Mononuclear cell (primary cell): ENCODE measurements at regions not wholly inside any gene's neighbourhood (a gene's known extent, or its start where the extent isn't known, plus 50 kb on each side); places are given as distances from the start of the nearest gene placed in this dataset.
A peak's percentile ranks its signal among the peaks of the same experiment; 100 is the strongest.

ENCODE experiments used
- H3K27me3 ChIP-seq: 2 replicates; pipeline ENCODE4 v1.6.0; 2011; ENCODE audit warnings: low read length, control low read depth; ENCODE audit not compliant: insufficient read depth
- H3K4me1 ChIP-seq: 2 replicates; pipeline ENCODE4 v1.5.1; 2011; ENCODE audit warnings: mild to moderate bottlenecking, low read length, control low read depth; ENCODE audit not compliant: insufficient read depth
- H3K4me3 ChIP-seq: 2 replicates; pipeline ENCODE4 v1.5.1; 2011; ENCODE audit warnings: mild to moderate bottlenecking, low read length, moderate library complexity
- H3K9me3 ChIP-seq: 2 replicates; pipeline ENCODE4 v1.5.1; 2011; ENCODE audit warnings: low read depth, mild to moderate bottlenecking, control low read depth, low read length

- Histone ChIP-seq H3K4me1 (peaks cover 50% of the 10 kb centered on the region), H3K9me3 (no peaks in the 10 kb centered on the region), H3K4me3 (no peak overlapping the region), H3K27me3 (no peaks in the 10 kb centered on the region)
Measured at GRCh38 chr12:25058012-25058411, 109.1 kb upstream of the BCAT1 start.

GRCh38 chr12:25056486-25057130 lies 107.7 kb upstream of the BCAT1 start:
- no peaks in the 10 kb centered on the region for H3K9me3 ChIP-seq
- H3K27me3 ChIP-seq: no peaks in the 10 kb centered on the region
- peak overlapping the region; percentile 4 for H3K4me3 ChIP-seq
- peaks cover 52% of the 10 kb centered on the region for H3K4me1 ChIP-seq

- H3K9me3 ChIP-seq: no peaks in the 10 kb centered on the region
- H3K4me3 ChIP-seq: no peak overlapping the region
- H3K4me1 ChIP-seq: peaks cover 54% of the 10 kb centered on the region
- H3K27me3 ChIP-seq: no peaks in the 10 kb centered on the region
Measured at GRCh38 chr12:25056011-25056410, 107.1 kb upstream of the BCAT1 start.

GRCh38 chr12:25054783-25055144 lies 105.9 kb upstream of the BCAT1 start:
- peak overlapping the region; percentile 77 for H3K4me3 ChIP-seq
- H3K27me3 ChIP-seq: no peaks in the 10 kb centered on the region
- no peaks in the 10 kb centered on the region for H3K9me3 ChIP-seq
- peaks cover 55% of the 10 kb centered on the region for H3K4me1 ChIP-seq

GRCh38 chr12:25054076-25054782 lies 105.3 kb upstream of the BCAT1 start:
- Histone ChIP-seq H3K27me3 (no peaks in the 10 kb centered on the region), H3K9me3 (no peaks in the 10 kb centered on the region), H3K4me1 (peaks cover 52% of the 10 kb centered on the region), H3K4me3 (peak overlapping the region; percentile 77)

GRCh38 chr12:25052914-25053211 lies 104.0 kb upstream of the BCAT1 start:
- Histone ChIP-seq H3K27me3 (no peaks in the 10 kb centered on the region), H3K4me3 (peak overlapping the region; percentile 77), H3K4me1 (peaks cover 41% of the 10 kb centered on the region), H3K9me3 (no peaks in the 10 kb centered on the region)

GRCh38 chr12:25052196-25052913 lies 103.5 kb upstream of the BCAT1 start:
- Histone ChIP-seq H3K4me1 (peaks cover 36% of the 10 kb centered on the region), H3K9me3 (peaks cover under 1% of the 10 kb centered on the region), H3K27me3 (no peaks in the 10 kb centered on the region)

GRCh38 chr12:25051656-25052195 lies 102.8 kb upstream of the BCAT1 start:
- Histone ChIP-seq H3K4me3 (peak overlapping the region; percentile 77), H3K4me1 (peaks cover 30% of the 10 kb centered on the region), H3K9me3 (peaks cover 7% of the 10 kb centered on the region), H3K27me3 (no peaks in the 10 kb centered on the region)

More at GRCh38 chr12:25052196-25052913, 103.5 kb upstream of the BCAT1 start:
- H3K4me3 ChIP-seq: peak overlapping the region; percentile 77

GRCh38 chr12:25051171-25051570 lies 102.3 kb upstream of the BCAT1 start:
- Histone ChIP-seq H3K4me1 (peaks cover 24% of the 10 kb centered on the region), H3K27me3 (no peaks in the 10 kb centered on the region), H3K4me3 (no peak overlapping the region), H3K9me3 (peaks cover 13% of the 10 kb centered on the region)

GRCh38 chr12:25045869-25046268 lies 97.0 kb upstream of the BCAT1 start:
- Histone ChIP-seq H3K9me3 (peaks cover 20% of the 10 kb centered on the region), H3K4me1 (peaks cover 3% of the 10 kb centered on the region)

GRCh38 chr12:25041006-25041741 lies 92.3 kb upstream of the BCAT1 start:
- no peaks in the 10 kb centered on the region for H3K4me1 ChIP-seq
- H3K27me3 ChIP-seq: no peaks in the 10 kb centered on the region
- H3K9me3 ChIP-seq: peaks cover 7% of the 10 kb centered on the region
- no peak overlapping the region for H3K4me3 ChIP-seq

More at GRCh38 chr12:25045869-25046268, 97.0 kb upstream of the BCAT1 start:
- H3K27me3 ChIP-seq: no peaks in the 10 kb centered on the region
- H3K4me3 ChIP-seq: no peak overlapping the region

GRCh38 chr12:25040593-25040992 lies 91.7 kb upstream of the BCAT1 start:
- Histone ChIP-seq H3K9me3 (peaks cover 1% of the 10 kb centered on the region), H3K4me1 (no peaks in the 10 kb centered on the region), H3K4me3 (no peak overlapping the region), H3K27me3 (no peaks in the 10 kb centered on the region)

GRCh38 chr12:25034676-25035075 lies 85.8 kb upstream of the BCAT1 start:
- H3K9me3 ChIP-seq: no peaks in the 10 kb centered on the region
- no peak overlapping the region for H3K4me3 ChIP-seq
- H3K4me1 ChIP-seq: no peaks in the 10 kb centered on the region
- no peaks in the 10 kb centered on the region for H3K27me3 ChIP-seq

- H3K27me3 ChIP-seq: no peaks in the 10 kb centered on the region
Measured at GRCh38 chr12:25025951-25026490, 77.1 kb upstream of the BCAT1 start.

More at GRCh38 chr12:25025951-25026490, 77.1 kb upstream of the BCAT1 start:
- Histone ChIP-seq H3K9me3 (no peaks in the 10 kb centered on the region), H3K4me3 (no peak overlapping the region), H3K4me1 (no peaks in the 10 kb centered on the region)
